GM12878 (cell line): ENCODE measurements at regions not wholly inside any gene's neighbourhood (a gene's known extent, or its start where the extent isn't known, plus 50 kb on each side); places are given as distances from the start of the nearest gene placed in this dataset.

Source experiments
- BCL11A ChIP-seq: IDR thresholded peaks from 2 replicates; pipeline ENCODE4 v1.6.1; 2011; ENCODE audit warnings: low read depth, low read length
- BMI1 ChIP-seq: fragments of 450-650 bp; IDR thresholded peaks from 2 replicates; pipeline ENCODE4 v1.6.1; 2016; ENCODE audit warnings: mild to moderate bottlenecking, moderate library complexity, borderline replicate concordance
- CBFB ChIP-seq: IDR thresholded peaks from 2 replicates; pipeline ENCODE4 v1.6.1; 2016; ENCODE audit warnings: antibody characterized with exemption, low read depth
- CTCF ChIP-seq, 3 experiments: IDR thresholded peaks in 2 of 3; conservative IDR thresholded peaks in 1 of 3; 2 replicates each; pipeline ENCODE4 v1.5.1; 2011; ENCODE audit warnings: low read depth in 3 of 3, low read length in 3 of 3, mild to moderate bottlenecking in 3 of 3, control low read depth in 2 of 3, moderate library complexity in 2 of 3, inconsistent platforms in 1 of 3, mixed read lengths in 1 of 3; ENCODE audit not compliant: control insufficient read depth in 2 of 3, insufficient read depth in 1 of 3; ENCODE audit errors: extremely low read depth in 1 of 3
- EP300 ChIP-seq, 2 experiments: fragments of 150-350 bp in 1 of 2; IDR thresholded peaks; 2 replicates each; pipeline ENCODE4 v1.6.1; 2011 to 2012; ENCODE audit warnings: low read depth in 2 of 2, low read length in 2 of 2, borderline replicate concordance in 1 of 2, improper control_type of control experiment in 1 of 2, inconsistent platforms in 1 of 2; ENCODE audit not compliant: control insufficient read depth in 1 of 2
- HCFC1 ChIP-seq: fragments of 150-350 bp; IDR thresholded peaks from 2 replicates; pipeline ENCODE4 v1.6.1; 2014; ENCODE audit warnings: low read length
- SIN3A ChIP-seq: IDR thresholded peaks from 2 replicates; pipeline ENCODE4 v1.6.1; 2012; ENCODE audit warnings: low read depth, low read length, improper control_type of control experiment
- SMARCA5 ChIP-seq: fragments of 450-650 bp; IDR thresholded peaks from 2 replicates; pipeline ENCODE4 v1.6.1; 2017; ENCODE audit warnings: mild to moderate bottlenecking
- SMC3 ChIP-seq: IDR thresholded peaks from 2 replicates; pipeline ENCODE4 v1.6.1; 2011; ENCODE audit warnings: low read length, improper control_type of control experiment, borderline replicate concordance
- ZNF274 ChIP-seq: IDR thresholded peaks from one replicate; pipeline ENCODE4 v1.8.0; 2011; ENCODE audit not compliant: insufficient read length, insufficient read depth
- ZSCAN29 ChIP-seq: fragments of 450-650 bp; IDR thresholded peaks from 2 replicates; pipeline ENCODE4 v1.6.1; 2017; ENCODE audit warnings: mild to moderate bottlenecking, moderate library complexity
- TF ChIP-seq, protein P1 (sequence below): IDR thresholded peaks from 2 replicates; pipeline ENCODE4 v1.6.1; 2011; ENCODE audit warnings: low read depth, mild to moderate bottlenecking, low read length, moderate library complexity, borderline replicate concordance; ENCODE audit errors: extremely low read depth

- TF ChIP-seq BCL11A, result no peak
- no peak for TF ChIP-seq ZSCAN29
- no peak for TF ChIP-seq SIN3A
- TF ChIP-seq, protein P1, sequence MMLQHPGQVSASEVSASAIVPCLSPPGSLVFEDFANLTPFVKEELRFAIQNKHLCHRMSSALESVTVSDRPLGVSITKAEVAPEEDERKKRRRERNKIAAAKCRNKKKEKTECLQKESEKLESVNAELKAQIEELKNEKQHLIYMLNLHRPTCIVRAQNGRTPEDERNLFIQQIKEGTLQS, result no peak
- no peak for TF ChIP-seq EP300 (IDR thresholded peaks at IDR 0.05; ENCODE audit: borderline replicate concordance in 1 of 2, control insufficient read depth in 1 of 2, low read depth in 2 of 2, low read length in 2 of 2)
- TF ChIP-seq SMARCA5, result no peak
- TF ChIP-seq BMI1, result no peak
- TF ChIP-seq CBFB, result no peak
- TF ChIP-seq SMC3, result no peak
- TF ChIP-seq ZNF274, result no peak
- TF ChIP-seq CTCF (IDR thresholded peaks at IDR 0.05 in 2 of 3, conservative IDR thresholded peaks at IDR 0.05 in 1 of 3; ENCODE audit: control insufficient read depth in 2 of 3, extremely low read depth in 1 of 3, insufficient read depth in 1 of 3, low read depth in 3 of 3, low read length in 3 of 3), result no peak
- TF ChIP-seq HCFC1, result no peak
These were observed 207.2 kb upstream of the ZNF184 start for GRCh38 chr6:27679964-27680694.
